MM.1S (cell line): ENCODE measurements at regions not wholly inside any gene's neighbourhood (a gene's known extent, or its start where the extent isn't known, plus 50 kb on each side); places are given as distances from the start of the nearest gene placed in this dataset.

Source experiments
- DNase-seq: peaks from one replicate; pipeline ENCODE4 v3.0.0-alpha.2; 2015
- H2AFZ ChIP-seq: fragments of 300-600 bp; sonication (generic); 2 replicates; pipeline ENCODE4 v1.6.0; 2016; ENCODE audit warnings: antibody characterized with exemption, low read length
- H3F3A ChIP-seq: fragments of 300-600 bp; sonication (generic); 2 replicates; pipeline ENCODE4 v1.6.1; 2016; ENCODE audit warnings: mild to moderate bottlenecking, antibody characterized with exemption, low read length, moderate library complexity, mixed read lengths; ENCODE audit not compliant: insufficient read depth
- H3K27ac ChIP-seq: fragments of 300-600 bp; sonication (generic); 2 replicates; pipeline ENCODE4 v1.5.1; 2016; ENCODE audit warnings: mild to moderate bottlenecking, low read length
- H3K27me3 ChIP-seq: fragments of 300-600 bp; sonication (generic); replicated peaks from 2 replicates; pipeline ENCODE4 v1.6.0; 2016; ENCODE audit warnings: low read length; ENCODE audit not compliant: insufficient read depth
- H3K36me3 ChIP-seq: fragments of 300-600 bp; sonication (generic); replicated peaks from 2 replicates; pipeline ENCODE4 v1.6.1; 2016; ENCODE audit warnings: mild to moderate bottlenecking, low read length, mixed read lengths; ENCODE audit not compliant: insufficient read depth
- H3K4me1 ChIP-seq: fragments of 300-600 bp; sonication (generic); 2 replicates; pipeline ENCODE4 v1.6.1; 2016; ENCODE audit warnings: low read length, mixed read lengths
- H3K4me2 ChIP-seq: fragments of 300-600 bp; sonication (generic); 2 replicates; pipeline ENCODE4 v1.6.0; 2016; ENCODE audit warnings: low read depth, low read length
- H3K4me3 ChIP-seq: fragments of 300-600 bp; sonication (generic); 2 replicates; pipeline ENCODE4 v1.5.1; 2016; ENCODE audit warnings: low read length, mixed read lengths
- H3K79me2 ChIP-seq: fragments of 300-600 bp; sonication (generic); 2 replicates; pipeline ENCODE4 v1.6.1; 2016; ENCODE audit warnings: mixed run types, low read length, mixed read lengths
- H3K9ac ChIP-seq: fragments of 300-600 bp; sonication (generic); 2 replicates; pipeline ENCODE4 v1.6.1; 2016; ENCODE audit warnings: low read length, mixed read lengths
- H3K9me2 ChIP-seq: fragments of 300-600 bp; sonication (generic); replicated peaks from 2 replicates; pipeline ENCODE4 v1.6.1; 2016; ENCODE audit warnings: mild to moderate bottlenecking, low read length, mixed read lengths; ENCODE audit not compliant: insufficient read depth
- H3K9me3 ChIP-seq: fragments of 300-600 bp; sonication (generic); replicated peaks from 2 replicates; pipeline ENCODE4 v1.6.1; 2016; ENCODE audit warnings: mild to moderate bottlenecking, low read length, mixed read lengths; ENCODE audit not compliant: insufficient read depth
- H4K20me1 ChIP-seq: fragments of 300-600 bp; sonication (generic); 2 replicates; pipeline ENCODE4 v1.6.1; 2016; ENCODE audit warnings: mild to moderate bottlenecking, low read length, moderate library complexity, mixed read lengths; ENCODE audit not compliant: insufficient read depth
- CTCF ChIP-seq: fragments of 300-600 bp; sonication (generic); IDR thresholded peaks from 2 replicates; pipeline ENCODE4 v1.5.1; 2016; ENCODE audit warnings: antibody characterized with exemption, low read length, mixed read lengths
- EZH2 ChIP-seq: fragments of 300-600 bp; sonication (generic); optimal IDR thresholded peaks from 2 replicates; pipeline ENCODE3; 2017; ENCODE audit warnings: low read depth, mild to moderate bottlenecking, antibody characterized with exemption, low read length, mixed read lengths
- EZH2phosphoT487 ChIP-seq: fragments of 300-600 bp; sonication (generic); IDR thresholded peaks from 2 replicates; pipeline ENCODE4 v1.6.1; 2018; ENCODE audit warnings: antibody characterized with exemption, low read length

DNA sequence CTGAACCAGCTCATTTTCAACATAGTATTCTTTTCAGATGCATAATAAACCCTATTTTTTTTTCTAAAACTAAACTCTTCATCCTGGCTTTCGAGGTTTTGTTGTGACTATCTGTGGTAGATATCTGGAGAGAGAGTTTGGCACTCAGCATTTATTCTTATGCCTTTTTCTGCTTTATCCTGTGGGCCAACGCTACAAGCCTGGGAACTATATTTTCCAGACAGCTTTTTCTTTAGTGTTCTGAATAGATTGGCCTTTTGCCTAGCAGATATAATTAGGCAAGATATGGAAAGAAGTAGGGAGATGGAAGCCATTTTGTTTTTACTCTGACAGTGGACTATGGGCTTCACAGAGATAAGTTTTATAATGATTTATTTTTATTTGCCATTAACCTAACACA is 486.7 kb downstream of the TMEM232 start:
- H4K20me1 ChIP-seq, result no peaks in the 10 kb centered on the region
- no peak overlapping the region for H3K9ac ChIP-seq
- no peaks in the 10 kb centered on the region for H3K36me3 ChIP-seq
- H3K4me3 ChIP-seq, result no peak overlapping the region
- H3K27me3 ChIP-seq, result no peaks in the 10 kb centered on the region
- no peaks in the 10 kb centered on the region for H3F3A ChIP-seq
- no peak for DNase-seq
- H3K9me3 ChIP-seq, result no peaks in the 10 kb centered on the region
- H3K27ac ChIP-seq, result no peak overlapping the region
- H3K9me2 ChIP-seq, result no peaks in the 10 kb centered on the region
- no peaks in the 10 kb centered on the region for H3K79me2 ChIP-seq
- no peak overlapping the region for H3K4me2 ChIP-seq
- TF ChIP-seq EZH2phosphoT487 (no peak), CTCF (no peak), EZH2 (no peak)
- no peak overlapping the region for H2AFZ ChIP-seq
- peaks cover 5% of the 10 kb centered on the region; the same call in 1 of the 2 replicates for H3K4me1 ChIP-seq

- peaks cover 5% of the 10 kb centered on the region; the same call in 1 of the 2 replicates for H3K4me1 ChIP-seq
- DNase-seq, result no peak
- no peak overlapping the region for H3K4me2 ChIP-seq
- H3K36me3 ChIP-seq, result no peaks in the 10 kb centered on the region
- H3K27ac ChIP-seq, result no peak overlapping the region
- no peaks in the 10 kb centered on the region for H3K27me3 ChIP-seq
- no peaks in the 10 kb centered on the region for H3K9me2 ChIP-seq
- no peaks in the 10 kb centered on the region for H4K20me1 ChIP-seq
- no peak overlapping the region for H2AFZ ChIP-seq
- H3K4me3 ChIP-seq, result no peak overlapping the region
- no peak overlapping the region for H3K9ac ChIP-seq
- H3F3A ChIP-seq, result no peaks in the 10 kb centered on the region
- TF ChIP-seq CTCF, result no peak
- no peak for TF ChIP-seq EZH2
- TF ChIP-seq EZH2phosphoT487, result no peak
- H3K9me3 ChIP-seq, result no peaks in the 10 kb centered on the region
- H3K79me2 ChIP-seq, result no peaks in the 10 kb centered on the region
Observed at GRCh38 chr5:110242950-110243349, 483.5 kb downstream of the TMEM232 start.

DNA sequence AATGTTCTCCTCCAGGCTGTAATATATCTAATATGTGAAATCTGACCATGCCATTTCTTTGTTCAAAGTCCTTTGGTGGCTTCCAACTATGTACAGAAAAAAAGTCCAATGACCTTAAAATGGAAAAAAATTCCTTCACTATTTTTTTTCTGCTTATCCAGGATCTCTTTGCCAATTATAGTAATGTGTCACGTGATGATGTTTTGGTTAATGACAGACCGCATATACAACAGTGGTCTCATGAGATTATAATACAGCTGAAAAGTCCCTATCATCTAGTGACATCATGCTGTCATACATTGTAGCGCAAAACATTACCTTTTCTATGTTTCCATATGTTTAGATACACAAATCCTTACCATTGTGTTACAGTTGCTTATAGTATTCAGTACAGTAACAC is 477.6 kb downstream of the TMEM232 start:
- no peak for DNase-seq
- Histone ChIP-seq H4K20me1 (no peaks in the 10 kb centered on the region), H3K9ac (no peak overlapping the region), H3K27ac (no peak overlapping the region), H2AFZ (no peak overlapping the region), H3K4me1 (no peaks in the 10 kb centered on the region), H3K27me3 (no peaks in the 10 kb centered on the region), H3K79me2 (no peaks in the 10 kb centered on the region), H3K9me3 (no peaks in the 10 kb centered on the region), H3K4me2 (no peak overlapping the region), H3K4me3 (no peak overlapping the region), H3K9me2 (no peaks in the 10 kb centered on the region), H3K36me3 (no peaks in the 10 kb centered on the region), H3F3A (no peaks in the 10 kb centered on the region)
- TF ChIP-seq EZH2, result no peak
- no peak for TF ChIP-seq CTCF
- TF ChIP-seq EZH2phosphoT487, result no peak
